ENCODE measurements at regions not wholly inside any gene's neighbourhood (a gene's known extent, or its start where the extent isn't known, plus 50 kb on each side); places are given as distances from the start of the nearest gene placed in this dataset.

DNA sequence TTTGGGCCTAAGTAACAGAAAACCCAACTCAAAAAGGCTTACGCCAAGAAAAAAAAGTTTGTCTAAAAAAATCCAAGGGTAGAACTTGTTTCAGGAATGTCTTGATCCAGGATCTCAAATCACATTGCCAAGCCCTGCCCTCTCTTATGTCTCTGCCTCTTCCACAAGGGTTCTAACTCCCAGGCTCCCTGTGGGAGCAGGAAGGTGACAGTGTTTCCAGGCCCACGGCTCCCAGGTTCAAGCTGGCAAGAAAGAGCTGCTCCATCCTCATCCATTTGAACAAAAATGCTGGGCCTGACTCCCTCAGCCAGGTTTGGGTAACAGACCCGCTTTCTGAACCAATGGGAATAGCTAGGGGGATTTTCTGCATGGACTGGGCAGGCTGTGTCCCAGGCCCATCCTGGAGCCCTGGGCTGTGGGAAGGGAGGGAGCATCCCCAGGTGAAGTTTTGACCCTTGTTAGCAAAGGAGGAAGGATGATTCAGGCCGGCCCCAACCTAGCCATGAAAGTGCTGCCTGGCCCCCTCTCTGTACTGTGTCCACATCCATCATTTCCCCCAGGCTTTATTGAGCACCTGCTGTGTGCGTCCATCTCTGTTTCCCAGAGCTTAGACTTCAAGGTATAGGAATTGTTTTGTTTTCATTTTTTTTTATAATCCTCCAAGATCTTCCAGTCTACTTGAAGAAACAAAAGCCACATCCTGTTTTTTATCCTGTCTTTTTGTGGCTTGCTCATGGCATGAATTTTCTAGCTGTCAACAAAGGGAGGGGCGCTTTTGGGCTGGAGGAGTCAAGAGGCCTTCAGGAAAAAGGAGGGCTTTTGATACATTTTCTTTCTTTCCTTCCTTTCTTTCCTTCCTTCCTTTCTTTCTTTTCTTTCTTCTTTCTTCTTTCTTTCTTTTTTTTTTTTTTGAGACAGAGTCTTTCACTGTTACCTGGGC is 159.8 kb downstream of the TFAP2C start:
- Histone ChIP-seq H3K4me1 (ENCODE audit: control insufficient read depth, insufficient read depth, low read length) (peaks cover 4% of the 10 kb centered on the region), H3K9me3 (replicated peaks; ENCODE audit: low read length) (no peaks in the 10 kb centered on the region), H3K4me3 (ENCODE audit: low read length) (no peak overlapping the region), H3K4me2 (ENCODE audit: low read length) (no peak overlapping the region), H3K36me3 (ENCODE audit: insufficient read depth, low read length) (no peaks in the 10 kb centered on the region), H3K9ac (ENCODE audit: low read depth, low read length) (no peak overlapping the region), H3K27me3 (ENCODE audit: control insufficient read depth, insufficient read depth, low read length) (no peaks in the 10 kb centered on the region)

DNA sequence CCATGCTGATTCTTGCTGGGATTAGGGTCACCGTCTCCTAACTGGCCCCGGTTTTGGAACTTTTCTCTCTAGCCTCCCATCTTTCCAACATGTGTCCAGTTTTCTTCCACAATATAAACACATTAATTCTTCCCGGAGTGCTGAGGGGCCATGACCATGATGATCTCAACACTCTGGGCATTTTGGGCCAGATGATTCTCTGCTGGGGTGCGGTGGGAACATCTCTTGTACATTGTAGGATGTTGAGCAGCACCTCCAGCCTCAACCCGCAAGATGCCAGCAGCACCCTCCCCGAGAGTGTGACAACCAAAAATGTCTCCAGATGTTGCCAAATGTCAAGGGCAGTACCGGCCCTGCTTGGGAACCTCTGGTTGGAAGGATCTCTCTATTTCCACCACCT is 164.8 kb downstream of the TFAP2C start:
- H3K9ac ChIP-seq (ENCODE audit: low read depth, low read length): no peak overlapping the region
- H3K9me3 ChIP-seq (replicated peaks; ENCODE audit: low read length): no peaks in the 10 kb centered on the region
- H3K4me3 ChIP-seq (ENCODE audit: low read length): no peak overlapping the region

DNA sequence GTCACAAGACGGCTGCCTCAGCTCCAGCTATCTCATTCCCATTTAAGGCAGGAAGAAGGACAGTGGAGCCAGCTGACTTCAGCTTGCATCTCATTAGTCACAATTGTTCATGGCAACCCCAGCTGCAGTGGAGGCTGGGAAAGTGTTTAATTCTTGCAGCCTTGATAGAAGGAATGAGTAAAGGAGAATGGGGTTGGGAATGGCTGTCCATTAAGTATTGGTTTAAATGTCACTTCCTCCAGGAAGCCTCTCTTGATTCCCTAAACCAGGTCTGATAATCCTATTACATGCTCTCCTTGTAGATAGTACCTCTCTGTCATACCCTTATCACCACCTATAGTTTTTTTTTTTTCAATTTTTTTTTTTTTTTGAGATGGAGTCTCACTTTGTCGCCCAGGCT is 166.4 kb downstream of the TFAP2C start:
- H3K9ac ChIP-seq (ENCODE audit: low read depth, low read length): no peak overlapping the region
- H3K36me3 ChIP-seq (ENCODE audit: insufficient read depth, low read length): no peaks in the 10 kb centered on the region
- no peak overlapping the region for H3K4me3 ChIP-seq (ENCODE audit: low read length)
- no peaks in the 10 kb centered on the region for H3K9me3 ChIP-seq (replicated peaks; ENCODE audit: low read length)
- no peaks in the 10 kb centered on the region for H3K27me3 ChIP-seq (ENCODE audit: control insufficient read depth, insufficient read depth, low read length)
- H3K4me2 ChIP-seq (ENCODE audit: low read length): no peak overlapping the region
- H3K4me1 ChIP-seq (ENCODE audit: control insufficient read depth, insufficient read depth, low read length): no peaks in the 10 kb centered on the region

More for the DNA sequence above, 164.8 kb downstream of the TFAP2C start:
- Histone ChIP-seq H3K27me3 (ENCODE audit: control insufficient read depth, insufficient read depth, low read length) (no peaks in the 10 kb centered on the region), H3K36me3 (ENCODE audit: insufficient read depth, low read length) (no peaks in the 10 kb centered on the region), H3K4me2 (ENCODE audit: low read length) (no peak overlapping the region), H3K4me1 (ENCODE audit: control insufficient read depth, insufficient read depth, low read length) (no peaks in the 10 kb centered on the region)

DNA sequence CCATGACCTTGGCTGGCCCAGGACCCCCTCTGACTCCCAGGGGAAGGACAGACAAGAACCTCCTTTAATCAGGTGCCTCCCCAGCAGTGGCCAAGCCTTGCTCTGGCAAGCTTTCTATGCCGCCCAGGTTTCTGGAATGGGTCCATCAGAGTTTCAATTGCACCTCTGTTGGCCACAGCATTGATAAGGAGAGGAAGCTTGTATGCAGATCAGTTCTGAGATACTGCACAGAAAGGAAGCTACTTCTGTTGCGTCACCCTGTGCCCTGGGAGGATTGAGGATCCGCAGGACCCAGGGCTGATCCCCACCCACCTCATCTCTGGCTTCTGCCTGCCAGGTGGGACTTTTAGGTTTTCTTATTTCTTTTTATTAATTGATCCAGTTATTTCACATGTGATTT is 167.2 kb downstream of the TFAP2C start:
- H3K9me3 ChIP-seq (replicated peaks; ENCODE audit: low read length): no peaks in the 10 kb centered on the region
- no peaks in the 10 kb centered on the region for H3K27me3 ChIP-seq (ENCODE audit: control insufficient read depth, insufficient read depth, low read length)
- H3K36me3 ChIP-seq (ENCODE audit: insufficient read depth, low read length): no peaks in the 10 kb centered on the region
- no peaks in the 10 kb centered on the region for H3K4me1 ChIP-seq (ENCODE audit: control insufficient read depth, insufficient read depth, low read length)
- no peak overlapping the region for H3K9ac ChIP-seq (ENCODE audit: low read depth, low read length)
- H3K4me2 ChIP-seq (ENCODE audit: low read length): no peak overlapping the region
- H3K4me3 ChIP-seq (ENCODE audit: low read length): no peak overlapping the region

DNA sequence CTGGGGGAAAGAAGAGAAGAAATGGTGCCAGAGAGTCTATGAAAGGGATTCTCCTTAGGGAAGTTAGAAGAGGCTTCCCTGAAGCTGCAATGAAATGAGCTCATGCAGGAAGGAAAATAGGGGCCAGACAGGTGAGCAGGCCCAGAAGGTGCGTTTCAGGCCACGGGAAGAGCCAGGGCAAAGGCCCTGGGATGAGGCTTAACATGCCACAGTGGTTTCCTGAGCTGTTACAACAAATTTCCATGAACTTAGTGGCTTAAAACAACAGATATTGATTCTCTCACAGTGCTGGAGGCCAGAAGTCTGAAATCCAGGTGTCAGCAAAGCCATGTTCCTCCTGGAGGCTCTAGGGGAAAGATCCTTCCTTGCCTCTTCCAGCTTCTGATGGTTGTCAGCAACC is 167.9 kb downstream of the TFAP2C start:
- H3K27me3 ChIP-seq (ENCODE audit: control insufficient read depth, insufficient read depth, low read length): no peaks in the 10 kb centered on the region
- no peaks in the 10 kb centered on the region for H3K4me1 ChIP-seq (ENCODE audit: control insufficient read depth, insufficient read depth, low read length)
- no peaks in the 10 kb centered on the region for H3K9me3 ChIP-seq (replicated peaks; ENCODE audit: low read length)
- no peak overlapping the region for H3K4me2 ChIP-seq (ENCODE audit: low read length)
- H3K36me3 ChIP-seq (ENCODE audit: insufficient read depth, low read length): no peaks in the 10 kb centered on the region
- H3K9ac ChIP-seq (ENCODE audit: low read depth, low read length): no peak overlapping the region
- H3K4me3 ChIP-seq (ENCODE audit: low read length): no peak overlapping the region

DNA sequence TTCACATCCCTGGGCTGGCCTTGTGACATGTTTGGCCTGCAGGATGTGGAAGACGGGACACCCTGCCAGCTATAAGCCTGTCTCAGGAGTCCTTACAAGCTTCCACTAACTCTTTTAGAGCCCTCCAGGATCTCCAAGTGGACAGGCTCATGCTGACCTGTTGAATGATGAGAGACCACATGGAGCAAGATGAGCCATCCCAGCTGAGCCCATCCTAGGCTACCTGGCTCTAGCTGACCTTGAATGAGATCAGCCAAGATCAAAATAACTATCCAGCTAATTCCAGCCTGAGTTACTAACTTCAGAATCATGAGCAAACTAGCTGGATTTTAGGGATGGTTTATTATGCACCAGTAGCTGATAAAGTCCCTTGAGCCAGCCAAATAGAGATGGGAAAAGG is 169.5 kb downstream of the TFAP2C start:
- no peaks in the 10 kb centered on the region for H3K9me3 ChIP-seq (replicated peaks; ENCODE audit: low read length)

DNA sequence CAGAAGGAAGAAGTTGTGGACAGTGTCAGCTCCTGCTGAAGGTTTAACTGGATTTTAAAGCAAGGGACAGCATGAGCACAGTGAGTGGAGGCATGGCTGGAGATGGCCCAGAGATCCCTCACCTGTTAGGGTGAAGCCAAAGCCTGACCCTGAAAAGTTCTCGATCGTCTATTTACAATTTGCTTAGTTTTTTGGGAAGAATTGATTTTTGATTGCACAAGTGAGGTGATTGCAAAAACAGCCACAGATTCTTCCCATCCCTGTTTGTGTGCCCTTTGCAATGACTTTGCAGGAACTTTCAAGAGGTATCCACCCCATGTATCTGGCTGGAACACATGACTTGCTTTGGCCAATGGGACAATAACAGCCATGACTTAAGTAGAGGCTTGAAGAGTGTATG is 170.1 kb downstream of the TFAP2C start:
- Histone ChIP-seq H3K9ac (ENCODE audit: low read depth, low read length) (no peak overlapping the region), H3K9me3 (replicated peaks; ENCODE audit: low read length) (no peaks in the 10 kb centered on the region), H3K36me3 (ENCODE audit: insufficient read depth, low read length) (no peaks in the 10 kb centered on the region), H3K4me2 (ENCODE audit: low read length) (no peak overlapping the region), H3K27me3 (ENCODE audit: control insufficient read depth, insufficient read depth, low read length) (no peaks in the 10 kb centered on the region), H3K4me3 (ENCODE audit: low read length) (no peak overlapping the region), H3K4me1 (ENCODE audit: control insufficient read depth, insufficient read depth, low read length) (no peaks in the 10 kb centered on the region)

More for the DNA sequence above, 169.5 kb downstream of the TFAP2C start:
- H3K4me2 ChIP-seq (ENCODE audit: low read length): no peak overlapping the region
- H3K27me3 ChIP-seq (ENCODE audit: control insufficient read depth, insufficient read depth, low read length): no peaks in the 10 kb centered on the region
- no peaks in the 10 kb centered on the region for H3K36me3 ChIP-seq (ENCODE audit: insufficient read depth, low read length)
- no peaks in the 10 kb centered on the region for H3K4me1 ChIP-seq (ENCODE audit: control insufficient read depth, insufficient read depth, low read length)
- H3K4me3 ChIP-seq (ENCODE audit: low read length): no peak overlapping the region
- H3K9ac ChIP-seq (ENCODE audit: low read depth, low read length): no peak overlapping the region

DNA sequence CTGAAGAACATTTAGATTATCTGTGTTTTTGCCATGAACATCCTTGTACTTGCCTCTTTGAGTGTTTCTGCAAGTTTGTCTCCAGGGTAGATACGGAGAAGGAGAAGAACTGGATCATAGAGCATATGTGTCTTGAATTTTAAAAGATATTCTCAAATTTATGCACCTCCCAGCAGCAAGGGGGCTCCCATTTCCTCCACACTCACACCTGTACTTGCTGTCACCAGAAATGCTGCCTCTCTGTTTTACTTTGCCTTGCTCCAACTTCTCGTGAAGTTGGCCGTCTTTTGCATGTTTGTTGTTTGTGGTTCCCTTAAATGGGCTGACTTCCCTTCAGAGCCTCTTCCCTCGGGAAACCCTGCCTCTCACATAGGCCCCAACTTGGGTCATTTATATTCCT is 171.0 kb downstream of the TFAP2C start:
- Histone ChIP-seq H3K4me3 (ENCODE audit: low read length) (no peak overlapping the region), H3K9ac (ENCODE audit: low read depth, low read length) (no peak overlapping the region), H3K27me3 (ENCODE audit: control insufficient read depth, insufficient read depth, low read length) (no peaks in the 10 kb centered on the region), H3K4me2 (ENCODE audit: low read length) (no peak overlapping the region), H3K9me3 (replicated peaks; ENCODE audit: low read length) (no peaks in the 10 kb centered on the region), H3K4me1 (ENCODE audit: control insufficient read depth, insufficient read depth, low read length) (no peaks in the 10 kb centered on the region), H3K36me3 (ENCODE audit: insufficient read depth, low read length) (no peaks in the 10 kb centered on the region)

DNA sequence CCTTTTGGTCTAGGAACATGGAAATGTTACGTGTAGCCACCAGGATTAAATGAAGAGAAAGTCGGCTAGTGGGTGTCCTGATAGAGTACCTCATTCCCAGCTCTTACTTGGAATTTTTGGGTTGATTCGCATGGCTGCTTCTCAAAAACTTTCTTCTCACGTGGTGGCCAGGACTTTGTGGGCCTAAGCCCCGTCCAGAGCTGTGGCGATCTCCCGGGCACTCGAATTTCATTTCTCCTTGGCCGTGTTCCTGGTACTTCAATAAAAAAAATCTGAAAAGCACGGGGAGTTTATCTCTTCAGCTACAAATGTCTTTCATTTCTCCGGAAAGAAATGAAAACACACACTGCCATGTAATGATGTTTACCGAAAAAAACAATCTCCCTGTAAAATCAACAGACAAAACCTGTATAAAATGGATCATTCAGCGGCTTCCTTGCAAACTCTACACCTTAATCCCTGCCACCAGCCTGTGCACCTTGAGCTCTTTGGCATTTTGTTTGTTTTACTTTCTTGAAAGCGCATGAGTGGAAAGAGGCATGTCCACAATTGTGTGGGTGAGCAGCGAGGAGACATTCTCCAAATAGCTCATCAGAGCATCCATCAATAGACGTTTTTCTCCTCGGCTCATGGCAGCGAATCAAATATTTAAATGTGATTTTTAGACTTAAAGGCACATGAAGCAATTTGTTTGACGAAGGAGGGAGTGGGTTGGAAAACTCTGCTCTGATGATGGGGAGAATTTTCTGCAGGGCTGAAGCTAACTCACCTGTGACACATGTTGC is 173.1 kb downstream of the TFAP2C start:
- no peak overlapping the region for H3K4me3 ChIP-seq (ENCODE audit: low read length)
- H3K27me3 ChIP-seq (ENCODE audit: control insufficient read depth, insufficient read depth, low read length): no peaks in the 10 kb centered on the region
- H3K4me2 ChIP-seq (ENCODE audit: low read length): no peak overlapping the region
- H3K9ac ChIP-seq (ENCODE audit: low read depth, low read length): no peak overlapping the region
- H3K4me1 ChIP-seq (ENCODE audit: control insufficient read depth, insufficient read depth, low read length): no peaks in the 10 kb centered on the region
- H3K9me3 ChIP-seq (replicated peaks; ENCODE audit: low read length): no peaks in the 10 kb centered on the region
- no peaks in the 10 kb centered on the region for H3K36me3 ChIP-seq (ENCODE audit: insufficient read depth, low read length)

DNA sequence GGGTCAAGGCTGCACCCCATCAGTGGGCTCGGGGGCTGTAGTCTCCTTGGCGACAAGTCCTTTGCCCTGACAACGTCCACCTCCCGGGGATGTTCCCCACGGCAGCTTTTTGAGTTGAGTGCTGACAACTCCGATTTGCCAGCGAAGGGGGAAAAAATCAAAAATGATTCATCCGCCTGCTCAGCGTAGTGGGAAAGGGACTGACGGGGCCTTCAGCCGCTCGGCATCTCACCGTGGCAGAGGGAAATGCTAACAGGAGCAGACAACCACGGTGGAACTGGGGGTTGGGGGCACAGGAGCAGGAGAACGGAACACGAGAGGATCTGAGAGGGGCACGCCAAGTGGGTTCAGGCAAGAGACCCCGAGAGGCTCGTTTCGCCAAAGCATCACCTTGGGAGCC is 173.7 kb downstream of the TFAP2C start:
- Histone ChIP-seq H3K4me3 (ENCODE audit: low read length) (no peak overlapping the region), H3K4me1 (ENCODE audit: control insufficient read depth, insufficient read depth, low read length) (no peaks in the 10 kb centered on the region), H3K4me2 (ENCODE audit: low read length) (no peak overlapping the region), H3K9me3 (replicated peaks; ENCODE audit: low read length) (no peaks in the 10 kb centered on the region), H3K27me3 (ENCODE audit: control insufficient read depth, insufficient read depth, low read length) (no peaks in the 10 kb centered on the region), H3K9ac (ENCODE audit: low read depth, low read length) (no peak overlapping the region), H3K36me3 (ENCODE audit: insufficient read depth, low read length) (no peaks in the 10 kb centered on the region)

DNA sequence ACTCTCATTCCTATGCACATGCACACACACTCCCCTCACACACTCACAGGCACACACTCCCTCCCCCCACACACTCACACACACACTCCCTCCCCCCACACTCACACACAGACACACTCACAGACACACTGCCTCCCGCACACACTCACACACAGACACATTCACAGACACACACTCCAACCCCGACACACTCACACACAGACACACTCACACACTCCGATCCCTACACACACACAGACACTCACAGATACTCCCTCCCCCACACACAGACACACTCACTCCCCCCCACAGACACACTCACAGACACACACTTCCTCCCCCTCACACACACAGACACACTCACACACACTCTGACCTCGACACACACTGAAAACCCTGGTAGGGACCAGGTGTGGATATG is 176.2 kb downstream of the TFAP2C start:
- Histone ChIP-seq H3K36me3 (ENCODE audit: insufficient read depth, low read length) (no peaks in the 10 kb centered on the region), H3K4me3 (ENCODE audit: low read length) (no peak overlapping the region), H3K9me3 (replicated peaks; ENCODE audit: low read length) (no peaks in the 10 kb centered on the region), H3K9ac (ENCODE audit: low read depth, low read length) (no peak overlapping the region), H3K4me1 (ENCODE audit: control insufficient read depth, insufficient read depth, low read length) (no peaks in the 10 kb centered on the region), H3K27me3 (ENCODE audit: control insufficient read depth, insufficient read depth, low read length) (no peaks in the 10 kb centered on the region), H3K4me2 (ENCODE audit: low read length) (no peak overlapping the region)

All from skeletal muscle satellite cell (primary cell).